ENCODE measurements at regions not wholly inside any gene's neighbourhood (a gene's known extent, or its start where the extent isn't known, plus 50 kb on each side); places are given as distances from the start of the nearest gene placed in this dataset.
"Not testable (repeated sequence)": the region's sequence is repeated elsewhere in the genome, so short reads cannot be mapped to it uniquely, and the experiment has no call there.

- DNase-seq, result no peak
These were observed 54.6 kb downstream of the DKK1 start for GRCh38 chr10:52368725-52369124.

GRCh38 chr10:52374207-52374606, 60.1 kb downstream of the DKK1 start:
- DNase-seq, result not testable (repeated sequence)

DNA sequence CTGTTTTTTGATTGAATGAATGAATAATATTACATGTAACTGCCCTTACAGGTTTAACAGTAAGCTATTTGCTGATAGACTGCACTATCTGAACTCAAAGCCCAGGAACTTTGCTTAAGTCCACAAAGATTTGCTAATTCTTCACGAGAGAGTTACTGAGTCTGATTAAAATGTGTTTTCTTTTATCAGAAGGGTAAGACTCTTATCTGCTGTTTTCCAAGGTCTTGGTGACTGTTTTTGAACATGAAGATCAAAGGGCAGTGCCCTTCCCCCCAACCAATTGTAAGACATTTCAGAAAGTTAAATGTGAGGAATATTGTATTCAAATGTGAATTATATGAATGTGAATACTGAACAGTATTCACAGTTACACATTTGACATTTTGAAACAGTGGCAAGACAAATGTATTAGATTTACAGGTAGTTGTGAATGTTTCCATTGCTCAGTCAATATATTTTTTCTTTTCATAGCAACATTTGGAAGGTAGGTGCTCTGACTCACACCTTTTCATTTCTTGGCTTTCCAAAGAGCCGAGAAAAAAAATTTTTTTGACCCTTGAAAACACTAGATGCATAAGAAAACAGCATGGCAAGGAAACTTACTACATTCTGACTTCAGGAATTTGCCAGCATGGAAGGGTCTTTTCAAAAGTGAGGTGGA, 62.7 kb downstream of the DKK1 start:
- no peak for DNase-seq

DNA sequence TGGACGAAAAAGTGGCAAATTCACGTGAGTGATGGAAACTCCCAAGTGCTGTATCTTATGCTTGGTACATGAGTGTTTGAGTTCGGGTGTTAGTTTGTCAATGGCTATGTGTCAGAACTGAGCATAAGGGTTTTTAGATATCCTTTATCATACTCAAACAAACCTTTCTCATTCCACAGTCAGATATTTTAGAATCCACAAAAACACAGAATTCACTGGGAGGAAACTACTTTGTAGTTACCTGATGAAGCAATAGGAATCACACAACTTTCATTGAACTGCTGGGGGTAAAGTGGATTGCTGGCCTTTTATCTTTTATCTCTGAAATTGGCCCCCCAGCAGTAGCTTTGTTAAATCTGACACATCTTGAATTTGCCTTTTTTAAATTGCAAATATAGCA, 64.0 kb downstream of the DKK1 start:
- no peak for DNase-seq

DNA sequence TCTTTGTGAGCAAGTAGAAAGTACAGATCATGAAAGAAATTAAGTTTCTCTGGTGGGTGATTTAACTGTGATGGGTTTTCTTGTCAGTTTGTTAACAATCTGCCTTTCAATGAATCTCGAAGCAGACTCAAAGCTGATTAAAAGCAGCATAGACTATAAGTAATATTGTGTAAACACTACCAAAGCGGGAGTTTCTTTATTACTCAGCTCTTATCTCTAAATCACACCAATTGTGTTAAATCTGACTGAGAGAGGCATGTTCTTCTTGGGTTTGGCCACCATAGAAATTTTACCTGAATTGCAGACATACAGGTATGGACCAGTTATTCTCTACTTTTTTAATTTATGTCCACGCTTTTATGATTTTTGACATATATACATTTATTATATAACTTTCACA, 65.2 kb downstream of the DKK1 start:
- no peak for DNase-seq

DNA sequence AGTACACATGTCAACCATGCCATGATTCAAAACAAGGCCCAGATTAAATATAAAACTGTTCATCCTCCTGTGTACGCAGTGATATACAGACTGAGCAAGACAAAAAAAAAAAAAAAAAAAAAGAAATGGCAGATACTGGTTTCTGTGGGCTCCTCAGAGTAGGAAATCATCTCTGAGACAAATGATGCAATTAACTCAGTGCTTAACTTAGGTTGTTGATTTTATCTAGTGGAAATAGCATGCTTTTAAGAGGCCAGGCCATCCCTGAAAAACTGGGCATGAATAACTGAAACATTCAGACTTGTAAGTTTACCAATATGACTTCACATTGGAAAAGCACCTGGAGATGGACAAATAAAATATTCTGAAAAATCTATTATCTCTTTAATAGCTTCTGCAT, 69.0 kb downstream of the DKK1 start:
- no peak for DNase-seq

DNA sequence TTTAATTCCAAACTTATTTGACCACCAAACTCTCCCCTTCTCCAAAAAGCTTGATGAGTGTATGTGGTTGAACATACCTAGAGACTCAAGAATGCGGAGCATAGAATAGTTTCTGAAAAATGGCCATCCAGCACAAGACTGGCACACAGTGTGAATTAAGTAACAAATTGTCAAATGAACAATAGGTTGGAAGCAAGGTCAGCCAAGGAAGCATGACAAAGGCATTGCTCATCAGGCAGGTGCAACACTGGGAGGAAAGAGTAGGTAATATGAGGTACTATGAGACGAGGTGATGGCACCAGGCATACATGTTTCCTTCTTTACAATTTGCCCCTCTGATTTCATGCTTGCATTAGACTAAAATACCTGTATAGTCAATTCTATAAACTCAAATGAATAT, 73.7 kb downstream of the DKK1 start:
- no peak for DNase-seq

DNA sequence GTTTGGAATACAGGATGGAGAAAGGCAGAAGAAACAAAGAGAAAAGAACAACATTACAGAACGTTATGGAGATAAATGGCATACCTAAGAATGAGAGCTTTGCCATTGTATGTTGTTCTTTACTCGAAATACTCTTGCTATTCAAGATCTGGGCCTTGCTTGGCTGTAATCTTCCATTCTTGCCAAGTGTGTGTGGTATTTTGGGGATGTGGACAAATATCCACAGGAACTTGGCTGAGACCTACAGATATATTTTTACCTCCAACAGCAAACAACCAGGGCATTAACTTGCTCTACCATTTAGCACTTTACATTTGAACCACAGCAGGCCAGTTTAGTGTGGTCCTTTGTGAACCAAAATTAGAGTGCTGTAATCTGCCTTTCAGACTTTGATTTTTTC, 76.3 kb downstream of the DKK1 start:
- no peak for DNase-seq

GRCh38 chr10:52391927-52392602, 78.0 kb downstream of the DKK1 start:
- no peak for DNase-seq

DNA sequence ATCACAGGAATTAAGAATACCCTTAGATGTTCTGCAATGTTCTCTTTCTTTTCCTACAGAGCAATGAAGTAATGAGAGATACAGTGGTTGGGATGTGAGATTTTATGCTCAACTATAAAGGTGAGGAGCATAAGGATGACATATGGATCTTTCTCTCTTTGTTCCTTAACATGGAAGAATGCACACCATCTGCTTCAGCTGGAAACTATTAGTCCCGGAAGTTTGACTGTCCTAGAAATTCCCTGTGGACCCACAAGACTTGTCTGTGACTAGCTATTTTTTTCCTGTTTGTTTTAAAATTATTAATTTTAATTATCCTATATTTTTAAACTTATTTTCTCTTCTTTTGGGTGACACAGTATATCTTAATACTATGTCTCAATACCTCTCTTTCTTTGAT, 80.2 kb downstream of the DKK1 start:
- no peak for DNase-seq

DNA sequence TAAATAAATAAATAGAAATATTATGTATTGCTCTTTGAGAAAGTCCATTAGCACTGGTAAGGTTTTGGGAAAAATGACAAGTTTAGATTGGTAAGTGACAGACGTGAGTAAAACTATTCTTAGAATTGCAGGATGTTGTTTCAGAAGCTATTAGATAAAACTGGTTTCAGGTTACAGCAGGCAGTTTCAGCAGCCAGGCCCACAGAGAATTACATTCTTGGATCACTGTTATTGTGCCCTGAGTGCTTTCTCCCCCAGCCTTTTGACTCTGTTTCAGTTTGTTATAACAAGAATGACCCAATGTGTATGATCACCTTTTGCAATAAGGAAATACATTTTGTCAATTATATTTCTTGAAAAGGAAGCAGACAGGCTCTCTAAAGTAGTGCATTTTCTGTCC, 86.5 kb downstream of the DKK1 start:
- no peak for DNase-seq

DNA sequence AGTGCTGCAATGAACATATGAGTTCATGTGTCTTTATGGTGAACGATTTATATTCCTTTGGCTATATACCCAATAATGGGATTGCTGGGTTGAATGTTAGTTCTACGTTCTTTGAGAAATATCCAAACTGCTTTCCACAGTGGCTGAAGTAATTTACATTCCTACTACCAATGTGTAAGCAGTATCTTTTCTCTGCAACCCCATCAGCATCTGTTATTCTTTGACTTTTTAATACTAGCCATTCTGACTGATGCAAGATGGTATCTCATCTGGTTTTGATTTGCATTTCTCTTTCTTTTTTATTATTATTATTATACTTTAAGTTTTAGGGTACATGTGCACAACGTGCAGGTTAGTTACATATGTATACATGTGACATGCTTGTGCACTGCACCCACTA, 89.7 kb downstream of the DKK1 start:
- not testable (repeated sequence) for DNase-seq

DNA sequence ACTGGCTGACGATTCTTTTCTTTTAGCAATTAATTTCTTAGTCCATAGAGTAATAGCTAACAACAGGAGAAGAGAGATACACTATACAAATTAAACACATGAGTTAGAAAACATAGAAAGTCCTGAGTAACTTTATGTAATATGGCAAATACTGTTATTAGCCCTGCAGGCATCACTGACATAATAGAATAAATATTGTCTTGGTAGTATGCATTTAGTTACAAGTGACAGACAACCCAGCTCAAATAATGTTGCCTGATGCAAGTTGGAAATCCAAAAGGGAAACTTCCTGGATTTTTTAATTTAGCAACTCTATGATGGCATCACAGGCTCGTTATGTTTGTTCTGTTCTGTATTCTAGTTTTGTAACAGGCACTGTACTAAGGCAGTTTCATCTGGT, 95.1 kb downstream of the DKK1 start:
- no peak for DNase-seq

GRCh38 chr10:52409928-52410327, 95.8 kb downstream of the DKK1 start:
- DNase-seq, result no peak

DNA sequence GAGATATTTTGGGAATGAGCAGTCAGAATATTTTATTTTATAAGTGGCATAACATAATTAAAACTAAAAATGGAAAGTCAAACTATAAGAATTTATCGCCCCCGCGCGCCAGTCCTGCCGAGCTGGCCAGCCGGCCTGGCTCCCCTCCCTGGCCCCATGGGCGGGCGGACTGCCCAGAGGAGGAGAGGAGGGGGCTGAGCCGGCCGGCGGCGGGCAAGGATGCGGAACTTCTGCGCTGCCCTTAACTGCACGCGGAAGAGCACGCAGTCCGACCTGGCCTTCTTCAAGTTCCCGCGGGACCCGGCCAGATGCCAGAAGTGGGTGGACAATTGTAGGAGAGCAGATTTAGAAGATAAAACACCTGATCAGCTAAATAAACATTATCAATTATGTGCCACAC, 96.8 kb downstream of the DKK1 start:
- DNase-seq, result no peak

DNA sequence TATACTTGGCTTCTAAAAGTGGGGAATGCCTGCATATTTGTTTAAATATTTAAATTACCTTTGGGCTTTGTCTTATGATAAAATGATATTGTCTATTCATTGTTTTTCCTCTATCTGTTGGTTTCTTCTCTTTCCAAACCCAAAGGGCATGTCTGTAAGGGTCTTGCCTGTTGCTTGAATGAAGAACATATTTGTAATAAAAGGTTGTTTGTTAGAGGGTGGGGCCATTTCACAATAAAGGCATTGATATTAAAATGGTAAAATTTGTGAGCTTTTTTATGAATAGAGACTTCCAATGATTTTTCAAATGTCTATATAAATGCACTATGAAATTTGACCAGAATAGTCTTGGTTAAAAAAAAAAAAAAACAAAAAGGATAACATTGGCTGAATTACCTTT, 105.2 kb downstream of the DKK1 start:
- no peak for DNase-seq

GRCh38 chr10:52420656-52421055, 106.6 kb downstream of the DKK1 start:
- DNase-seq, result no peak

DNA sequence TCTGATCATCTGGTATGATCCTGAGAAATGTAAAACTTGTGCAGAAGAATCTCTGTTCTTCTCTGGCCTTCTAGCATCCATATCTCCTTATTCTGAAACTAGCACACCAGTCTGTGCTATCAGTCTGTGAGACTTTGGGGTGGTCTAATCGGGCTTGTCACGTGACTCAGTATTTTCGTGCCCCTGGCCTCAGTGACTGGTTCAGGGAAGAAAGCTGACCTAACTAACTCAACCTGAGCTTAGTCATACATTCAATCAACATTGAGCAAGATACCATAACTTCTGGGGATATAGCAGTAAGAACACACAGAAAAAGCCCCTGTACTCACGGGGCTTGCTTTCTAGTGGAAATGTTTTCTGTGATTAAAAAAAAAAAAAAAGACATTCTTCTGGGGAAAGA, 109.3 kb downstream of the DKK1 start:
- DNase-seq, result no peak

- no peak for DNase-seq
These were observed 110.3 kb downstream of the DKK1 start for GRCh38 chr10:52424341-52424740.

DNA sequence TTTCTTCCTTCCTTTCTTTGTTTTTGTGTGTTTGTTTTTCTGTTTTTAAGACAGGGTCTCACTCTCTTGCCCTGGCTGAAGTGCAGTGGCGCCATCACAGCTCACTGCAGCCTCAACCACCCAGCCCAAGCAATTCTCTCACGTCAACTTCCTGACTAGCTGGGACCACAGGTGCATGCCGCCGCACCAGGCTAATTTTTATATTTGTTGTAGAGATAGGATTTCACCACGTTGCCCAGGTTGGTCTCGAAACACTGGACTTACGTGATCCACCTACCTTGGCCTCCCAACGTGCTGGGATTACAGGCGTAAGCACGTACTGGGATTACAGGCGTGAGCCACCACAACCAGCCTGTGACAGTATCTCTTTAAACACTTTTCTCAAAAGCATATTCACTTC, 120.7 kb downstream of the DKK1 start:
- DNase-seq, result no peak

DNA sequence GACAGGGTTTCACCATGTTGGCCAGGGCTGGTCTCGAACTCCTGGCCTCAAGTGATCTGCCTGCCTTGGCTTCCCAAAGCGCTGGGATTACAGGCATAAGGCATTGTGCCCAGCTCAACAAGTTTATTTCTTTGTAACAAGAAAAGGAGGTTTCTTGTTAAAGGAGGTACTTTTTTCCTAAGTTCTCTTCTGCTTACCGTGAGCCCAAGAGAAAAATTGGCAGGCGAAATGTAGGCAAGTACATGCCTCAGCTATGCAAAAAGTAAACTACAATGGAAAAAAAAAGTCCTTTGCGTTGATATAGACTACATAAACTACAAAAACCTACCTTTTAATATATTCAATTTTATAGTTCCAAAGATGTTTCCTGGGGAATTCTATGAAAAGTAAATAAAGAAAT, 122.6 kb downstream of the DKK1 start:
- no peak for DNase-seq

DNA sequence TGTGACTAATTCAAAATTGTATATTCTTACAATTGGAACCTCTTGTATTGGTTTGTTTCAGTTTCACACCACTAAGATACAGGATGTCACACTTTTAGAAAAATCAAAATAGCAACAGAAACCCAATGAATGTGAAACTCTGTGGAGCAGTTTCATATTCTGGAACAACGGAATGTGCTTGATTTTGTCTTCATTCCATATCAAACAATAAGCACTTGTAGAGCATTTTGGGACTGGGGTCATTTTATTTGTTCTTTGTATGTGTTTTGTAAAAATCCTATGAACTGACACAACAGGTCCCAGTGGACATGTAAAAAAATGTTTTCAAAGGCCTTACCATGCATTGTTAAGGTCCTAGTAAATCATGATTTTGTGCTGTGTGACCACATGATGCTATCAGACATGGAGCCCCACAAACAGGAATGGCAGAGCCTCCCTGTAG, 123.1 kb downstream of the DKK1 start:
- no peak for DNase-seq

- DNase-seq, result no peak
These were observed 124.0 kb downstream of the DKK1 start for GRCh38 chr10:52438119-52438518.

DNA sequence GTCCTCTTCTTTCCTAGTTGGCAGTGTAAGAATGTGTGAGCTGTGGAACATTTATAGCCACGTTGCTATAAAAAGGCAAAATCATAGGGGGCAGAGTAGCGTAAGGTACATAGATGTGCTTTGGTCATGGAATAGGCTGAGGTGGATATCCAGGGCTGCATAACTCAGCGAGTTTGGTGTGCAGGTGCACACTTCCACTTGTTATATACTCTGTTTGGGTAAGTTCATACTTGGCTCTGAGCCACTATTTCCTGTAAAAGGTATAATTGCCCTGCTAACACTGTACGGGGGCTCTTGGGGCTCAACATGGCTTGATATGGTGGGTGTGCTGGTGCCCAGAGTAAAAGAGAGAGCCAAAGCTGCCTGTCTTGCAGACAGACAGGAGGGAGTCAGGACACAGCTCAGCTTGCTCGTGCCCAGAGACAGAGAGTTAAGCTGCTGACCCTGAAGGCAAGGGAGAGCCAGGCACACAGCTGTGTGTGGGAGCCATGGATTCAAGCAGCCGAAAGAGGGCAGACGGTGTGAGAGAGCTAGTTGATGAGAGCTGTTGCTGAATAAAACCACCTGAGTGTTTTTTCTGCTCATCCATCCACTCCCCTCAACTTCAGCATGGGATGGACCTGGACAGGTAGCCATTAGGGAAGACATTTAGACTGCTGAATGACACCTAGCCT, 126.7 kb downstream of the DKK1 start:
- DNase-seq, result no peak
